Vagina (tissue), 2 donors: ENCODE measurements at regions not wholly inside any gene's neighbourhood (a gene's known extent, or its start where the extent isn't known, plus 50 kb on each side); places are given as distances from the start of the nearest gene placed in this dataset.

ENCODE experiments used
- POLR2A ChIP-seq, 2 donors: fragments of 450-650 bp; IDR thresholded peaks; one replicate each; pipeline ENCODE4 v1.6.1; 2017; ENCODE audit warnings: antibody characterized with exemption in 2 of 2, mild to moderate bottlenecking in 2 of 2, moderate library complexity in 2 of 2
- POLR2AphosphoS5 ChIP-seq, 2 donors: sonication (generic); formaldehyde crosslinking; IDR thresholded peaks; one replicate each; pipeline ENCODE4 v1.9.0; 2017; ENCODE audit warnings: antibody characterized with exemption in 2 of 2, mild to moderate bottlenecking in 2 of 2, low read depth in 1 of 2; ENCODE audit not compliant: insufficient read depth in 1 of 2
- TF ChIP-seq, protein P1 (sequence below), 3 experiments: fragments of 450-650 bp in 2 of 3; fragments of 200-600 bp in 1 of 3; sonication (generic) in 1 of 3; IDR thresholded peaks; one replicate each; pipeline ENCODE4 v1.5.1; 2017 to 2019; ENCODE audit warnings: antibody characterized with exemption in 3 of 3, mild to moderate bottlenecking in 2 of 3, moderate library complexity in 2 of 3

DNA sequence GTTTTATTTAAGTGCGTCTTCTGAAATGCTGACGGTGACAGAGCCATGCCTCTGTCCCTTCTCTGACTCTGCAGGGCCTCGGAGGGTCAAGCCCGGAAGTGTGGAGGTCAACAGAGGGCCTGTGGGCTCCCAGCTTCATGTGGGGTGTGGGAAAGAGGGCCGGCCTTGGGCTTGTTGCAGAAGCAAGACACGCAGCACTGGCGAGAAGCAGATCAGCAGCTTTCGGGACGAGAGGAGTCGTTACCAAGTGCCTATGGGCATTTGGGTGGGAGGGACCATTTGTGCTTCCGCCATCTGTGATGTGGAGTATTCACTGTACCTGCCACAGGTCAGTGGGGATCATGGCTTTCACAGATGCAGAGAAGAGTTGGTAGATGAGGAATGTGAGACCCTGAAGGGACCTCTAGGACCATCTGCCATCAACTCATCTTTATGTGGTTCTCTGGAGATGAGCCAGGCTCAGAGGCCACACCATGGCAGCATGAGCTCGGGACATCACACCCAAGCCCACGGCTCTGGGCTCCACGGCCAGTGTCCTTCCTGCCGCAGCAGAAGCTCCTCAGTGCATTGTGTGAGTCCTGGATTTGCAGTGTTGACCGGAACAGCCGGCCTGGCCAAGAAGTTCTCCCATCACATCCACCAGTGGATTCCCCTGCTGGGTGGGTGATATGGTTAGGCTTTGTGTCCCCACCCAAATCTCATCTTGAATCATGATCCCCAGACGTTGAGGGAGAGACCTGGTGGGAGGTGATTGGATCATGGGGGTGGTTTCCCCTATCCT lies 590.7 kb downstream of the TBC1D22A start:
- TF ChIP-seq POLR2A (IDR thresholded peaks at IDR 0.05) = no peak
- TF ChIP-seq, protein P1, sequence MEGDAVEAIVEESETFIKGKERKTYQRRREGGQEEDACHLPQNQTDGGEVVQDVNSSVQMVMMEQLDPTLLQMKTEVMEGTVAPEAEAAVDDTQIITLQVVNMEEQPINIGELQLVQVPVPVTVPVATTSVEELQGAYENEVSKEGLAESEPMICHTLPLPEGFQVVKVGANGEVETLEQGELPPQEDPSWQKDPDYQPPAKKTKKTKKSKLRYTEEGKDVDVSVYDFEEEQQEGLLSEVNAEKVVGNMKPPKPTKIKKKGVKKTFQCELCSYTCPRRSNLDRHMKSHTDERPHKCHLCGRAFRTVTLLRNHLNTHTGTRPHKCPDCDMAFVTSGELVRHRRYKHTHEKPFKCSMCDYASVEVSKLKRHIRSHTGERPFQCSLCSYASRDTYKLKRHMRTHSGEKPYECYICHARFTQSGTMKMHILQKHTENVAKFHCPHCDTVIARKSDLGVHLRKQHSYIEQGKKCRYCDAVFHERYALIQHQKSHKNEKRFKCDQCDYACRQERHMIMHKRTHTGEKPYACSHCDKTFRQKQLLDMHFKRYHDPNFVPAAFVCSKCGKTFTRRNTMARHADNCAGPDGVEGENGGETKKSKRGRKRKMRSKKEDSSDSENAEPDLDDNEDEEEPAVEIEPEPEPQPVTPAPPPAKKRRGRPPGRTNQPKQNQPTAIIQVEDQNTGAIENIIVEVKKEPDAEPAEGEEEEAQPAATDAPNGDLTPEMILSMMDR (IDR thresholded peaks at IDR 0.05) = no peak
- no peak for TF ChIP-seq POLR2AphosphoS5 (IDR thresholded peaks at IDR 0.05; ENCODE audit: insufficient read depth in 1 of 2, low read depth in 1 of 2)
